ENCODE measurements at regions not wholly inside any gene's neighbourhood (a gene's known extent, or its start where the extent isn't known, plus 50 kb on each side); places are given as distances from the start of the nearest gene placed in this dataset.
"Not testable (repeated sequence)": the region's sequence is repeated elsewhere in the genome, so short reads cannot be mapped to it uniquely, and the experiment has no call there.

GRCh38 chr14:27845902-27846301, 920.7 kb upstream of the FOXG1 start:
- H3K36me3 ChIP-seq (ENCODE audit: control insufficient read depth, insufficient read depth, low read length): no peaks in the 10 kb centered on the region
- H3K27ac Mint-ChIP-seq: no peak overlapping the region
- H3K27me3 Mint-ChIP-seq: no peaks in the 10 kb centered on the region
- H3K4me1 ChIP-seq (ENCODE audit: control insufficient read depth, insufficient read depth, low read length, poor library complexity, severe bottlenecking): no peaks in the 10 kb centered on the region
- H3K4me3 Mint-ChIP-seq: no peak overlapping the region
- DNase-seq: no peak
- no peak overlapping the region for H3K4me3 ChIP-seq (ENCODE audit: low read depth, low read length)
- ATAC-seq (ENCODE audit: low read depth in 2 of 2): no peak
- H3K4me1 Mint-ChIP-seq: no peaks in the 10 kb centered on the region
- no peaks in the 10 kb centered on the region for H3K27me3 ChIP-seq (ENCODE audit: control insufficient read depth, insufficient read depth, low read length)
- H3K36me3 Mint-ChIP-seq: no peaks in the 10 kb centered on the region
- no peak overlapping the region for H3K27ac ChIP-seq (ENCODE audit: insufficient read depth, low read length, poor library complexity, severe bottlenecking)
- H3K9me3 ChIP-seq (ENCODE audit: control insufficient read depth in 2 of 2, low read length in 2 of 2): no peaks in the 10 kb centered on the region
- peaks cover 0 to 42% (median 11%) of the 10 kb centered on the region in 7 donors for H3K9me3 Mint-ChIP-seq

- not testable (repeated sequence) for H3K27me3 ChIP-seq (ENCODE audit: control insufficient read depth, insufficient read depth, low read length); ATAC-seq (ENCODE audit: low read depth in 2 of 2); H3K36me3 Mint-ChIP-seq; H3K4me3 Mint-ChIP-seq; H3K27ac Mint-ChIP-seq; DNase-seq; H3K4me1 ChIP-seq (ENCODE audit: control insufficient read depth, insufficient read depth, low read length, poor library complexity, severe bottlenecking); H3K36me3 ChIP-seq (ENCODE audit: control insufficient read depth, insufficient read depth, low read length); H3K4me1 Mint-ChIP-seq; H3K4me3 ChIP-seq (ENCODE audit: low read depth, low read length); H3K27ac ChIP-seq (ENCODE audit: insufficient read depth, low read length, poor library complexity, severe bottlenecking); H3K27me3 Mint-ChIP-seq; H3K9me3 ChIP-seq (ENCODE audit: control insufficient read depth in 2 of 2, low read length in 2 of 2)
- peaks cover 3 to 48% (median 11%) of the 10 kb centered on the region in 7 donors for H3K9me3 Mint-ChIP-seq
Observed at GRCh38 chr14:27847480-27847879, 919.1 kb upstream of the FOXG1 start.

GRCh38 chr14:27849193-27849592, 917.4 kb upstream of the FOXG1 start:
- not testable (repeated sequence) for H3K4me1 Mint-ChIP-seq; H3K27me3 Mint-ChIP-seq; DNase-seq; H3K4me3 Mint-ChIP-seq; H3K27me3 ChIP-seq (ENCODE audit: control insufficient read depth, insufficient read depth, low read length); H3K4me1 ChIP-seq (ENCODE audit: control insufficient read depth, insufficient read depth, low read length, poor library complexity, severe bottlenecking); ATAC-seq (ENCODE audit: low read depth in 2 of 2); H3K9me3 ChIP-seq (ENCODE audit: control insufficient read depth in 2 of 2, low read length in 2 of 2); H3K4me3 ChIP-seq (ENCODE audit: low read depth, low read length); H3K27ac Mint-ChIP-seq; H3K36me3 ChIP-seq (ENCODE audit: control insufficient read depth, insufficient read depth, low read length); H3K27ac ChIP-seq (ENCODE audit: insufficient read depth, low read length, poor library complexity, severe bottlenecking); H3K36me3 Mint-ChIP-seq
- H3K9me3 Mint-ChIP-seq: peaks cover 5 to 46% (median 13%) of the 10 kb centered on the region in 7 donors

GRCh38 chr14:27862684-27863083, 903.9 kb upstream of the FOXG1 start:
- Histone ChIP-seq H3K27me3 (ENCODE audit: control insufficient read depth, insufficient read depth, low read length) (no peaks in the 10 kb centered on the region), H3K4me3 (ENCODE audit: low read depth, low read length) (no peak overlapping the region), H3K9me3 (ENCODE audit: control insufficient read depth in 2 of 2, low read length in 2 of 2) (peaks cover 0 to 4% of the 10 kb centered on the region in 2 experiments), H3K27ac (ENCODE audit: insufficient read depth, low read length, poor library complexity, severe bottlenecking) (no peak overlapping the region), H3K4me1 (ENCODE audit: control insufficient read depth, insufficient read depth, low read length, poor library complexity, severe bottlenecking) (no peaks in the 10 kb centered on the region), H3K36me3 (ENCODE audit: control insufficient read depth, insufficient read depth, low read length) (no peaks in the 10 kb centered on the region)
- ATAC-seq (ENCODE audit: low read depth in 2 of 2) (no peak), DNase-seq (no peak)
- Mint-ChIP-seq H3K4me1 (no peaks in the 10 kb centered on the region), H3K36me3 (no peaks in the 10 kb centered on the region), H3K27ac (no peak overlapping the region), H3K4me3 (no peak overlapping the region), H3K27me3 (no peaks in the 10 kb centered on the region), H3K9me3 (peaks cover 0 to 21% (median 3%) of the 10 kb centered on the region in 7 donors)

- H3K27me3 ChIP-seq (ENCODE audit: control insufficient read depth, insufficient read depth, low read length): no peaks in the 10 kb centered on the region
- Mint-ChIP-seq H3K27ac (no peak overlapping the region), H3K36me3 (no peaks in the 10 kb centered on the region), H3K4me3 (no peak overlapping the region), H3K27me3 (no peaks in the 10 kb centered on the region), H3K4me1 (no peaks in the 10 kb centered on the region), H3K9me3 (peaks cover 0 to 20% (median 3%) of the 10 kb centered on the region in 7 donors)
- H3K27ac ChIP-seq (ENCODE audit: insufficient read depth, low read length, poor library complexity, severe bottlenecking): no peak overlapping the region
- no peaks in the 10 kb centered on the region for H3K4me1 ChIP-seq (ENCODE audit: control insufficient read depth, insufficient read depth, low read length, poor library complexity, severe bottlenecking)
- H3K36me3 ChIP-seq (ENCODE audit: control insufficient read depth, insufficient read depth, low read length): no peaks in the 10 kb centered on the region
- ATAC-seq (ENCODE audit: low read depth in 2 of 2): no peak
- no peak overlapping the region for H3K4me3 ChIP-seq (ENCODE audit: low read depth, low read length)
- no peak for DNase-seq
- peaks cover 0 to 5% of the 10 kb centered on the region in 2 experiments for H3K9me3 ChIP-seq (ENCODE audit: control insufficient read depth in 2 of 2, low read length in 2 of 2)
Observed at GRCh38 chr14:27863166-27863565, 903.4 kb upstream of the FOXG1 start.

- Histone ChIP-seq H3K4me3 (ENCODE audit: low read depth, low read length) (no peak overlapping the region), H3K36me3 (ENCODE audit: control insufficient read depth, insufficient read depth, low read length) (no peaks in the 10 kb centered on the region), H3K4me1 (ENCODE audit: control insufficient read depth, insufficient read depth, low read length, poor library complexity, severe bottlenecking) (no peaks in the 10 kb centered on the region), H3K27me3 (ENCODE audit: control insufficient read depth, insufficient read depth, low read length) (no peaks in the 10 kb centered on the region), H3K27ac (ENCODE audit: insufficient read depth, low read length, poor library complexity, severe bottlenecking) (no peak overlapping the region), H3K9me3 (ENCODE audit: control insufficient read depth in 2 of 2, low read length in 2 of 2) (peaks cover 3 to 21% of the 10 kb centered on the region in 2 experiments)
- Mint-ChIP-seq H3K4me3 (no peak overlapping the region), H3K27me3 (no peaks in the 10 kb centered on the region), H3K36me3 (no peaks in the 10 kb centered on the region), H3K4me1 (no peaks in the 10 kb centered on the region), H3K27ac (no peak overlapping the region), H3K9me3 (peaks cover 5 to 38% (median 12%) of the 10 kb centered on the region in 7 donors)
- DNase-seq (no peak), ATAC-seq (ENCODE audit: low read depth in 2 of 2) (no peak)
Observed at GRCh38 chr14:27881063-27881462, 885.5 kb upstream of the FOXG1 start.

GRCh38 chr14:27881646-27882045, 884.9 kb upstream of the FOXG1 start:
- no peak for ATAC-seq (ENCODE audit: low read depth in 2 of 2)
- DNase-seq: no peak
- Mint-ChIP-seq H3K27me3 (no peaks in the 10 kb centered on the region), H3K4me3 (no peak overlapping the region), H3K36me3 (no peaks in the 10 kb centered on the region), H3K9me3 (peaks cover 5 to 38% (median 12%) of the 10 kb centered on the region in 7 donors), H3K4me1 (no peaks in the 10 kb centered on the region), H3K27ac (no peak overlapping the region)
- H3K9me3 ChIP-seq (ENCODE audit: control insufficient read depth in 2 of 2, low read length in 2 of 2): peaks cover 3 to 21% of the 10 kb centered on the region in 2 experiments
- no peak overlapping the region for H3K27ac ChIP-seq (ENCODE audit: insufficient read depth, low read length, poor library complexity, severe bottlenecking)
- H3K36me3 ChIP-seq (ENCODE audit: control insufficient read depth, insufficient read depth, low read length): no peaks in the 10 kb centered on the region
- H3K27me3 ChIP-seq (ENCODE audit: control insufficient read depth, insufficient read depth, low read length): no peaks in the 10 kb centered on the region
- no peak overlapping the region for H3K4me3 ChIP-seq (ENCODE audit: low read depth, low read length)
- H3K4me1 ChIP-seq (ENCODE audit: control insufficient read depth, insufficient read depth, low read length, poor library complexity, severe bottlenecking): no peaks in the 10 kb centered on the region

GRCh38 chr14:27886256-27886655, 880.3 kb upstream of the FOXG1 start:
- no peaks in the 10 kb centered on the region for H3K36me3 ChIP-seq (ENCODE audit: control insufficient read depth, insufficient read depth, low read length)
- Mint-ChIP-seq H3K27me3 (no peaks in the 10 kb centered on the region), H3K4me1 (no peaks in the 10 kb centered on the region), H3K27ac (no peak overlapping the region), H3K4me3 (no peak overlapping the region), H3K9me3 (peaks cover 0 to 29% (median 11%) of the 10 kb centered on the region in 7 donors), H3K36me3 (peaks cover 3% of the 10 kb centered on the region)
- no peak for DNase-seq
- no peak overlapping the region for H3K27ac ChIP-seq (ENCODE audit: insufficient read depth, low read length, poor library complexity, severe bottlenecking)
- H3K27me3 ChIP-seq (ENCODE audit: control insufficient read depth, insufficient read depth, low read length): no peaks in the 10 kb centered on the region
- ATAC-seq (ENCODE audit: low read depth in 2 of 2): no peak
- H3K4me1 ChIP-seq (ENCODE audit: control insufficient read depth, insufficient read depth, low read length, poor library complexity, severe bottlenecking): no peaks in the 10 kb centered on the region
- peaks cover 5 to 17% of the 10 kb centered on the region in 2 experiments for H3K9me3 ChIP-seq (ENCODE audit: control insufficient read depth in 2 of 2, low read length in 2 of 2)
- no peak overlapping the region for H3K4me3 ChIP-seq (ENCODE audit: low read depth, low read length)

All from CD4-positive, CD25-positive, alpha-beta regulatory T cell (primary cell).